H1 (cell line): ENCODE measurements at regions not wholly inside any gene's neighbourhood (a gene's known extent, or its start where the extent isn't known, plus 50 kb on each side); places are given as distances from the start of the nearest gene placed in this dataset.

Source experiments
- CTCF ChIA-PET: fragments of 300-600 bp; sonication (Branson Sonifier 250); formaldehyde crosslinking; loops from one replicate; lab custom pipeline; 2021; ENCODE audit not compliant: partially characterized antibody; lab: Charles Lee
- POLR2A ChIA-PET: fragments of 300-600 bp; sonication (Branson Sonifier 250); formaldehyde crosslinking; loops from one replicate; lab custom pipeline; 2021; ENCODE audit warnings: inconsistent platforms; ENCODE audit not compliant: partially characterized antibody; lab: Charles Lee
- DNase-seq, 2 experiments: peaks; one replicate each; pipeline versions ENCODE4 v3.0.0 to v3.0.0-alpha.2; 2010 to 2022; ENCODE audit warnings: low spot score in 2 of 2, low read depth in 1 of 2, mixed read lengths in 1 of 2
- FAIRE-seq: peaks from 2 replicates; lab custom pipeline; 2011; peaks lifted over from hg19 to GRCh38; lab: Jason Lieb, UNC
- H2AFZ ChIP-seq: 2 replicates; pipeline ENCODE4 v1.8.1; 2012; ENCODE audit warnings: low read length, inconsistent platforms
- H2AK5ac ChIP-seq: 2 replicates; pipeline ENCODE4 v1.6.1; 2013; ENCODE audit warnings: low read depth, low read length
- H2BK120ac ChIP-seq: replicated peaks from 2 replicates; pipeline ENCODE3; 2013; ENCODE audit warnings: low read depth, low read length, inconsistent platforms
- H2BK12ac ChIP-seq: 2 replicates; pipeline ENCODE4 v1.6.1; 2013; ENCODE audit warnings: low read depth, low read length
- H2BK15ac ChIP-seq: 2 replicates; pipeline ENCODE4 v1.6.1; 2013; ENCODE audit warnings: low read length
- H2BK20ac ChIP-seq: 2 replicates; pipeline ENCODE4 v1.6.1; 2013; ENCODE audit warnings: low read length
- H2BK5ac ChIP-seq: 2 replicates; pipeline ENCODE4 v1.6.1; 2013; ENCODE audit warnings: low read depth, low read length
- H3K14ac ChIP-seq: 2 replicates; pipeline ENCODE4 v1.6.1; 2013; ENCODE audit warnings: inconsistent platforms; ENCODE audit not compliant: insufficient read length
- H3K18ac ChIP-seq: 2 replicates; pipeline ENCODE4 v1.6.1; 2013; ENCODE audit warnings: low read length; ENCODE audit errors: extremely low read depth
- H3K23ac ChIP-seq: 2 replicates; pipeline ENCODE4 v1.6.1; 2013; ENCODE audit warnings: inconsistent platforms; ENCODE audit not compliant: insufficient read length
- H3K23me2 ChIP-seq: 2 replicates; pipeline ENCODE4 v1.6.1; 2013; ENCODE audit warnings: low read depth, low read length
- H3K27ac ChIP-seq: 2 replicates; pipeline ENCODE4 v1.6.1; 2011; ENCODE audit warnings: low read depth, low read length, inconsistent platforms
- H3K27me3 ChIP-seq, 4 experiments: replicated peaks in 1 of 4; 1 replicate in 1 of 4; 2 replicates in 3 of 4; pipeline versions ENCODE4 v1.6.1 to v1.8.1; 2011 to 2013; ENCODE audit warnings: low read length in 3 of 4, mild to moderate bottlenecking in 3 of 4, inconsistent platforms in 2 of 4, mixed read lengths in 2 of 4, moderate library complexity in 1 of 4; ENCODE audit not compliant: control insufficient read depth in 3 of 4, insufficient read depth in 3 of 4; ENCODE audit errors: extremely low read depth in 1 of 4
- H3K36me3 ChIP-seq, 4 experiments: 2 replicates each; pipeline versions ENCODE4 v1.6.1 to v1.8.1; 2011 to 2013; ENCODE audit warnings: mild to moderate bottlenecking in 4 of 4, low read length in 3 of 4, moderate library complexity in 2 of 4, control low read depth in 1 of 4, inconsistent platforms in 1 of 4; ENCODE audit not compliant: insufficient read depth in 4 of 4, control insufficient read depth in 2 of 4
- H3K4ac ChIP-seq: replicated peaks from 2 replicates; pipeline ENCODE3; 2013; ENCODE audit warnings: low read length, low read depth, mixed read lengths, inconsistent platforms; ENCODE audit not compliant: insufficient read length
- H3K4me1 ChIP-seq, 4 experiments: replicated peaks in 1 of 4; 1 replicate in 1 of 4; 2 replicates in 3 of 4; pipeline versions ENCODE4 v1.6.1 to v1.8.1; 2011 to 2013; ENCODE audit warnings: low read length in 3 of 4, inconsistent platforms in 2 of 4, mixed read lengths in 1 of 4; ENCODE audit not compliant: insufficient read depth in 4 of 4, control insufficient read depth in 3 of 4
- H3K4me2 ChIP-seq, 2 experiments: 2 replicates each; pipeline versions ENCODE4 v1.6.1 to v1.8.1; 2011 to 2013; ENCODE audit warnings: low read depth in 2 of 2, low read length in 2 of 2, control low read depth in 1 of 2, inconsistent platforms in 1 of 2, mild to moderate bottlenecking in 1 of 2; ENCODE audit not compliant: insufficient read depth in 1 of 2
- H3K4me3 ChIP-seq, 4 experiments: fragments of 200-600, 300-600 bp in 1 of 4; sonication (generic), shearing (Covaris generic), sonication (Bioruptor Twin) in 1 of 4; 2 replicates each; pipeline versions ENCODE4 v1.5.1 to v1.8.1; 2011 to 2016; ENCODE audit warnings: low read length in 4 of 4, low read depth in 3 of 4, control low read depth in 2 of 4, inconsistent platforms in 2 of 4, mild to moderate bottlenecking in 2 of 4, mixed read lengths in 1 of 4, moderate library complexity in 1 of 4; ENCODE audit not compliant: insufficient read depth in 2 of 4; ENCODE audit errors: extremely low read depth in 1 of 4
- H3K56ac ChIP-seq: replicated peaks from 2 replicates; pipeline ENCODE3; 2013; ENCODE audit warnings: low read depth, mild to moderate bottlenecking, mixed read lengths, low read length, inconsistent platforms; ENCODE audit not compliant: insufficient read length
- H3K79me1 ChIP-seq: 2 replicates; pipeline ENCODE4 v1.6.1; 2013; ENCODE audit warnings: low read depth, low read length, control low read depth
- H3K79me2 ChIP-seq, 2 experiments: 2 replicates each; pipeline versions ENCODE4 v1.6.1 to v1.8.1; 2012 to 2013; ENCODE audit warnings: low read length in 2 of 2, mild to moderate bottlenecking in 2 of 2, inconsistent platforms in 1 of 2; ENCODE audit not compliant: insufficient read depth in 2 of 2, control insufficient read depth in 1 of 2
- H3K9ac ChIP-seq, 4 experiments: replicated peaks in 1 of 4; 1 replicate in 1 of 4; 2 replicates in 3 of 4; pipeline versions ENCODE4 v1.6.1 to v1.8.1; 2011 to 2013; ENCODE audit warnings: low read depth in 3 of 4, low read length in 3 of 4, control low read depth in 2 of 4, mild to moderate bottlenecking in 2 of 4, moderate library complexity in 2 of 4, inconsistent platforms in 1 of 4; ENCODE audit errors: extremely low read depth in 1 of 4
- H3K9me3 ChIP-seq, 2 experiments: 2 replicates each; pipeline versions ENCODE4 v1.6.1 to v1.8.1; 2012 to 2013; ENCODE audit warnings: mild to moderate bottlenecking in 2 of 2, moderate library complexity in 2 of 2, control low read depth in 1 of 2, inconsistent platforms in 1 of 2, low read depth in 1 of 2, low read length in 1 of 2, mixed read lengths in 1 of 2; ENCODE audit not compliant: insufficient read depth in 2 of 2
- H4K20me1 ChIP-seq, 2 experiments: replicated peaks in 1 of 2; 2 replicates each; pipeline versions ENCODE3 to v1.8.1; 2011 to 2013; ENCODE audit warnings: inconsistent platforms in 2 of 2, low read length in 2 of 2, mild to moderate bottlenecking in 1 of 2; ENCODE audit not compliant: insufficient read depth in 2 of 2, control insufficient read depth in 1 of 2
- H4K5ac ChIP-seq: 2 replicates; pipeline ENCODE4 v1.6.1; 2013; ENCODE audit warnings: low read length, low read depth, mixed read lengths, inconsistent platforms; ENCODE audit not compliant: insufficient read length
- H4K8ac ChIP-seq: 2 replicates; pipeline ENCODE4 v1.8.0; 2013; ENCODE audit warnings: mild to moderate bottlenecking, moderate library complexity, low read length, inconsistent platforms; ENCODE audit not compliant: insufficient read depth; ENCODE audit errors: extremely low read depth
- H4K91ac ChIP-seq: replicated peaks from 2 replicates; pipeline ENCODE3; 2013; ENCODE audit warnings: low read length, mixed read lengths, inconsistent platforms; ENCODE audit not compliant: insufficient read length
- BACH1 ChIP-seq: IDR thresholded peaks from 2 replicates; pipeline ENCODE4 v1.6.1; 2012; ENCODE audit warnings: low read length, improper control_type of control experiment
- CHD1 ChIP-seq: IDR thresholded peaks from 2 replicates; pipeline ENCODE4 v1.6.1; 2012; ENCODE audit warnings: low read depth, low read length, improper control_type of control experiment
- CHD2 ChIP-seq: IDR thresholded peaks from 2 replicates; pipeline ENCODE4 v1.6.1; 2012; ENCODE audit warnings: low read length, improper control_type of control experiment
- EP300 ChIP-seq, 2 experiments: IDR thresholded peaks; 1 replicate in 1 of 2; 2 replicates in 1 of 2; pipeline ENCODE4 v1.6.1; 2011 to 2012; ENCODE audit warnings: low read depth in 2 of 2, low read length in 2 of 2, mild to moderate bottlenecking in 2 of 2, borderline replicate concordance in 1 of 2, inconsistent platforms in 1 of 2, moderate library complexity in 1 of 2
- EZH2 ChIP-seq: fragments of 200-600 bp; sonication (generic); IDR thresholded peaks from 2 replicates; pipeline ENCODE4 v1.7.1; 2012; ENCODE audit warnings: low read depth, mild to moderate bottlenecking, moderate library complexity, low read length, inconsistent platforms; ENCODE audit not compliant: severe bottlenecking
- GABPA ChIP-seq: IDR thresholded peaks from 2 replicates; pipeline ENCODE4 v1.6.1; 2011; ENCODE audit warnings: mild to moderate bottlenecking, low read length, moderate library complexity, borderline replicate concordance; ENCODE audit not compliant: insufficient read depth
- JUND ChIP-seq: IDR thresholded peaks from 2 replicates; pipeline ENCODE4 v1.6.1; 2011; ENCODE audit warnings: mild to moderate bottlenecking, improper control_type of control experiment, low read length
- KDM1A ChIP-seq: fragments of 200-600, 300-600 bp; sonication (generic); IDR thresholded peaks from 2 replicates; pipeline ENCODE4 v1.7.1; 2016; ENCODE audit warnings: mild to moderate bottlenecking, low read length, borderline replicate concordance
- MAFK ChIP-seq: IDR thresholded peaks from 2 replicates; pipeline ENCODE4 v1.6.1; 2012; ENCODE audit warnings: low read depth, mild to moderate bottlenecking, improper control_type of control experiment, low read length
- NRF1 ChIP-seq: IDR thresholded peaks from 2 replicates; pipeline ENCODE4 v1.6.1; 2011; ENCODE audit warnings: mild to moderate bottlenecking, low read depth, low read length, improper control_type of control experiment
- POLR2A ChIP-seq, 2 experiments: IDR thresholded peaks; 1 replicate in 1 of 2; 2 replicates in 1 of 2; pipeline ENCODE4 v1.6.1; 2011; ENCODE audit warnings: low read depth in 2 of 2, low read length in 2 of 2, mild to moderate bottlenecking in 2 of 2; ENCODE audit errors: control extremely low read depth in 1 of 2
- SUZ12 ChIP-seq: fragments of 200-600 bp; sonication (generic); IDR thresholded peaks from 2 replicates; pipeline ENCODE4 v1.6.1; 2012; ENCODE audit warnings: mild to moderate bottlenecking, inconsistent platforms, low read length, moderate library complexity, mixed read lengths
- TBP ChIP-seq: IDR thresholded peaks from 2 replicates; pipeline ENCODE4 v1.6.1; 2011; ENCODE audit warnings: low read depth, low read length, improper control_type of control experiment
- WGBS, 2 experiments: shearing (Covaris generic) in 1 of 2; methylation state at CpG; one replicate each; pipeline versions ENCODE4 v1.1.6 to v1.1.7; 2013 to 2015; ENCODE audit warnings: low lambda C conversion rate in 2 of 2, mixed read lengths in 2 of 2, inconsistent platforms in 1 of 2, low coverage in 1 of 2, missing lambda C conversion rate in 1 of 2; ENCODE audit not compliant: insufficient replicate concordance in 2 of 2, insufficient coverage in 1 of 2, insufficient read length in 1 of 2; ENCODE audit errors: extremely low coverage in 1 of 2, missing lambda C conversion rate in 1 of 2; 5-methylcytosine and 5-hydroxymethylcytosine counted together
- TF ChIP-seq, protein P1 (sequence below): IDR thresholded peaks from 2 replicates; pipeline ENCODE4 v1.6.1; 2012; ENCODE audit warnings: low read length, inconsistent platforms

DNA sequence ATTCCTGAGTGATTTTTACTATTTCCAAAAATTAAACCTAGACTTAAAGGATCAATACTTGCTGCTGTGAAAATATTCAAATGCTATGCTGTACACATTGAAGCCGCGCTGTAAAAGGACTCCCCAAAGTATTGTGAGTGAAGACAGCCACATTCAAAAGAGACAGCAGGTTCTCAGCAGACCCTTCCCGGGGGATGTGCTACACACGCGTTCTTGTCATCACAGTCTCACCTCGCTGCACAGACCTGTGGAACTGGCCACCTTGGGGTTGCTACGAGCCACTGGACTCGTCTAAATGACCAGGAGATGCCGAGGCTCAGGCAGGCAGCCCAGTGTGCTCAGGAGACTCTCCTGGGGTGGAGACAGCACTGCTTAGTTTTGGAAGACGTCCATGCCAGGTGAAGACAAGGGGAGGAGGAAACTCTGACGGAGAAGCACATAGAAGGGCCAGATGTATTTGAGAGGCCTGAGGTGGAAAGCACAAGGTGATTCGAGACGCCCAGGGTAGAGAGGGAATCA, 367.7 kb upstream of the SHH start:
- no peak overlapping the region for H2BK5ac ChIP-seq
- H4K20me1 ChIP-seq: no peaks in the 10 kb centered on the region
- no peak overlapping the region for H4K91ac ChIP-seq
- no peak overlapping the region for H4K5ac ChIP-seq
- FAIRE-seq (no peak), DNase-seq (no peak)
- H2BK120ac ChIP-seq: no peak overlapping the region
- H2AK5ac ChIP-seq: no peak overlapping the region
- H3K4me2 ChIP-seq: no peak overlapping the region
- no peaks in the 10 kb centered on the region for H3K79me2 ChIP-seq
- H3K9ac ChIP-seq: no peak overlapping the region
- no peak overlapping the region for H2BK12ac ChIP-seq
- CTCF ChIA-PET: no interaction called here
- H3K9me3 ChIP-seq: peaks cover 0 to 4% of the 10 kb centered on the region in 2 experiments; a peak in 1 of 4 replicates
- H2BK15ac ChIP-seq: no peak overlapping the region
- H3K14ac ChIP-seq: no peak overlapping the region
- no peak overlapping the region for H2AFZ ChIP-seq
- H3K4ac ChIP-seq: no peak overlapping the region
- H3K27ac ChIP-seq: no peak overlapping the region
- no peaks in the 10 kb centered on the region for H3K79me1 ChIP-seq
- no peak overlapping the region for H3K4me3 ChIP-seq
- no peaks in the 10 kb centered on the region for H3K36me3 ChIP-seq
- no peak overlapping the region for H4K8ac ChIP-seq
- WGBS, 2 experiments: 88% methylated on average over 13 of the region's 13 CpGs; no CpG with 5 or more reads in 1 of the 2 experiments
- POLR2A ChIA-PET: no interaction called here
- H3K27me3 ChIP-seq: no peaks in the 10 kb centered on the region; a peak in 1 of 7 replicates
- H3K23ac ChIP-seq: no peak overlapping the region
- no peaks in the 10 kb centered on the region for H3K23me2 ChIP-seq
- no peak overlapping the region for H2BK20ac ChIP-seq
- no peak overlapping the region for H3K18ac ChIP-seq
- H3K4me1 ChIP-seq: no peaks in the 10 kb centered on the region
- no peak overlapping the region for H3K56ac ChIP-seq
- no peak for TF ChIP-seq KDM1A
- no peak for TF ChIP-seq GABPA
- TF ChIP-seq MAFK: no peak
- no peak for TF ChIP-seq SUZ12
- TF ChIP-seq EP300 (IDR thresholded peaks at IDR 0.05; ENCODE audit: borderline replicate concordance in 1 of 2, low read depth in 2 of 2, low read length in 2 of 2): no peak
- no peak for TF ChIP-seq TBP
- TF ChIP-seq POLR2A (IDR thresholded peaks at IDR 0.05; ENCODE audit: control extremely low read depth in 1 of 2, low read depth in 2 of 2, low read length in 2 of 2): no peak
- TF ChIP-seq BACH1: no peak
- TF ChIP-seq EZH2: no peak
- no peak for TF ChIP-seq CHD1
- TF ChIP-seq CHD2: no peak
- no peak for TF ChIP-seq NRF1
- no peak for TF ChIP-seq JUND
- TF ChIP-seq, protein P1, sequence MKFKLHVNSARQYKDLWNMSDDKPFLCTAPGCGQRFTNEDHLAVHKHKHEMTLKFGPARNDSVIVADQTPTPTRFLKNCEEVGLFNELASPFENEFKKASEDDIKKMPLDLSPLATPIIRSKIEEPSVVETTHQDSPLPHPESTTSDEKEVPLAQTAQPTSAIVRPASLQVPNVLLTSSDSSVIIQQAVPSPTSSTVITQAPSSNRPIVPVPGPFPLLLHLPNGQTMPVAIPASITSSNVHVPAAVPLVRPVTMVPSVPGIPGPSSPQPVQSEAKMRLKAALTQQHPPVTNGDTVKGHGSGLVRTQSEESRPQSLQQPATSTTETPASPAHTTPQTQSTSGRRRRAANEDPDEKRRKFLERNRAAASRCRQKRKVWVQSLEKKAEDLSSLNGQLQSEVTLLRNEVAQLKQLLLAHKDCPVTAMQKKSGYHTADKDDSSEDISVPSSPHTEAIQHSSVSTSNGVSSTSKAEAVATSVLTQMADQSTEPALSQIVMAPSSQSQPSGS: no peak
